SH-SY5Y (cell line): ENCODE measurements at regions not wholly inside any gene's neighbourhood (a gene's known extent, or its start where the extent isn't known, plus 50 kb on each side); places are given as distances from the start of the nearest gene placed in this dataset.

Experiments used
- GATA2 ChIP-seq: IDR thresholded peaks from 2 replicates; pipeline ENCODE4 v1.6.1; 2011; ENCODE audit warnings: mild to moderate bottlenecking, low read depth, low read length
- GATA3 ChIP-seq: IDR thresholded peaks from 2 replicates; pipeline ENCODE4 v1.6.1; 2011; ENCODE audit warnings: low read depth, mild to moderate bottlenecking, low read length, moderate library complexity

- no peak for TF ChIP-seq GATA2
- TF ChIP-seq GATA3, result no peak
Observed at GRCh38 chr9:126123927-126124326, 202.7 kb upstream of the MVB12B start.
